ENCODE measurements at regions not wholly inside any gene's neighbourhood (a gene's known extent, or its start where the extent isn't known, plus 50 kb on each side); places are given as distances from the start of the nearest gene placed in this dataset.

- Histone ChIP-seq H3K27ac (no peak overlapping the region), H3K9me3 (no peaks in the 10 kb centered on the region), H3K4me3 (no peak overlapping the region), H3K27me3 (ENCODE audit: low read depth) (no peaks in the 10 kb centered on the region), H3K4me1 (no peaks in the 10 kb centered on the region), H3K36me3 (no peaks in the 10 kb centered on the region)
- no peak for TF ChIP-seq CTCF (IDR thresholded peaks at IDR 0.05)
- intact Hi-C loops (cut with DNase I): no loop called here
- ATAC-seq (no peak), DNase-seq (no peak)
Observed at GRCh38 chr2:60353406-60353800, 200.1 kb downstream of the BCL11A start.

- intact Hi-C loops (cut with DNase I): no loop called here
- no peaks in the 10 kb centered on the region for H3K36me3 ChIP-seq
- DNase-seq: no peak
- H3K9me3 ChIP-seq: no peaks in the 10 kb centered on the region
- ATAC-seq: no peak
- no peak for TF ChIP-seq CTCF (IDR thresholded peaks at IDR 0.05)
- no peak overlapping the region for H3K4me3 ChIP-seq
- H3K27ac ChIP-seq: no peak overlapping the region
- no peaks in the 10 kb centered on the region for H3K27me3 ChIP-seq (ENCODE audit: low read depth)
- no peaks in the 10 kb centered on the region for H3K4me1 ChIP-seq
Observed at GRCh38 chr2:60352491-60353405, 200.7 kb downstream of the BCL11A start.

- no peak for DNase-seq
- H3K36me3 ChIP-seq: no peaks in the 10 kb centered on the region
- ATAC-seq: no peak
- TF ChIP-seq CTCF (IDR thresholded peaks at IDR 0.05): no peak
- H3K4me1 ChIP-seq: no peaks in the 10 kb centered on the region
- H3K27me3 ChIP-seq (ENCODE audit: low read depth): no peaks in the 10 kb centered on the region
- no peak overlapping the region for H3K4me3 ChIP-seq
- intact Hi-C loops (cut with DNase I): no loop called here
- H3K9me3 ChIP-seq: no peaks in the 10 kb centered on the region
- H3K27ac ChIP-seq: no peak overlapping the region
Observed at GRCh38 chr2:60351802-60352201, 201.7 kb downstream of the BCL11A start.

- H3K27ac ChIP-seq: no peak overlapping the region
- intact Hi-C loops (cut with DNase I): no loop called here
- ATAC-seq (no peak), DNase-seq (no peak)
- H3K9me3 ChIP-seq: no peaks in the 10 kb centered on the region
- H3K36me3 ChIP-seq: no peaks in the 10 kb centered on the region
- no peaks in the 10 kb centered on the region for H3K4me1 ChIP-seq
- H3K27me3 ChIP-seq (ENCODE audit: low read depth): no peaks in the 10 kb centered on the region
- TF ChIP-seq CTCF (IDR thresholded peaks at IDR 0.05): no peak
- H3K4me3 ChIP-seq: no peak overlapping the region
Observed at GRCh38 chr2:60351321-60351720, 202.1 kb downstream of the BCL11A start.

- ATAC-seq: no peak
- H3K4me3 ChIP-seq: no peak overlapping the region
- H3K9me3 ChIP-seq: no peaks in the 10 kb centered on the region
- no peaks in the 10 kb centered on the region for H3K27me3 ChIP-seq (ENCODE audit: low read depth)
- intact Hi-C loops (cut with DNase I): no loop called here
- TF ChIP-seq CTCF (IDR thresholded peaks at IDR 0.05): no peak
- H3K27ac ChIP-seq: no peak overlapping the region
- DNase-seq: no peak
- no peaks in the 10 kb centered on the region for H3K4me1 ChIP-seq
- H3K36me3 ChIP-seq: no peaks in the 10 kb centered on the region
Observed at GRCh38 chr2:60350791-60351190, 202.7 kb downstream of the BCL11A start.
